NCI-H2196 treated with DMSO at 0.1 percent for 48 hours (cell line): ENCODE measurements at regions not wholly inside any gene's neighbourhood (a gene's known extent, or its start where the extent isn't known, plus 50 kb on each side); places are given as distances from the start of the nearest gene placed in this dataset.

Experiments used
- DNase-seq: peaks from one replicate; lab custom pipeline; 2025; ENCODE audit not compliant: unreplicated experiment; lab: John Stamatoyannopoulos, UW

DNA sequence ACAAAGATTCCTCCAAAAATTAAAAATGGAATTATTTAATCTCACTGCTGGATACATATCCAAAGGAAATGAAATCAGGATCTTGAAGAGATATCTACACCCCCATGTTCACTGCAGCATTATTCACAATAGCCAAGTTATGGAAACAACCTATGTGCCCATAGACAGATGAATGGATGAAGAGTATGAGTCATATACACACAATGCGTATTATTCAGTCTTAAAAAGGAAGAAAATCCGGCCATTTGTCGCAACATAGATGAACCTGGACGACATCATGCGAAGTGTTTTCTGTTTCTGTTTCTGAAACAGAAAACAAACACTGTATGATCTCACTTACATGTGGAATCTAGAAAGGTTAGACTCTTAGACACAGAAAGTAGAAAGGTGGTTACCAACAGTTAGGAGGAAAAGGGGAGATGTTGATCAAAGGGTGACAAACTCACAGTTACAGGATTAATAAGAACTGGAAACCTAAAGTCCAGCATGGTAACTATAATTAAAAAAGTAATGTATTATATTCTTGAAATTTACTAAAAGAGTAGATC, 87.8 kb upstream of the ERBB4 start:
- DNase-seq: no peak

DNA sequence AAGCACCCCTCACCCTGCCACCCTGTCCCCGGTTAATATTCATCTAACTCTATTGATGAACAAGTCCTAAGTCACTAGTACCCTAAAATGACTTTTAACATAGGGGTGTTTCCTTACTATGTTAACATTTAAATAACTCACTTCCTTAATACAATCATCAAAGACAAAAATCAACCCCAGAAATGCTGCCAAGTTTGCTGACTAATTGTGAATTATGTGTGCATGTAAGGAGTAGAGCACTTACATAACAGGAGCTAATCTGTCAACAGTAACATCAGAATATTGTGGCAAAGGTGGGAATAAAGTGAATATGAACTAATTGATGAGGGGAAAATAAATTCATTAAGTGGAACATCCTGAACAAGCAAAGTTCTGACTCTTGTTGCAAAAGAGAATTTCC, 81.4 kb upstream of the ERBB4 start:
- no peak for DNase-seq

DNA sequence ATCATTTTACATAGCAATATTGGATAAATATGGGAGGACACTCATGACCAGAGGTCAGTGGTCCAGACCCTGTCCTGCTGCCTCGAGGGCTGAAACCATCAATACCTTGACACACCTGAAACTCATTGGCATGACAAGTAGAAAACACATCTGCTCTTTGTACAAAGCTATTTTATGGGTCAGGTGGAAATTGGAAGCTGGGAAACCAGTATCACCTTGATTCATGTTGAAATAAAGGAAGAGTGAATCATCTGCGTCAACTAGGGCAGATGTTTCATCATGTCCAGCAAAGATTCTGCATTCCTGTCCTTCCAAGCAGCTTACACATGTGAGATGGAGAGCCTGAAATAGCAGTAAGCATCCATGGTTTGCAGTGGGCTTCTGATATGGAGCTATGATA, 80.0 kb upstream of the ERBB4 start:
- DNase-seq: no peak

DNA sequence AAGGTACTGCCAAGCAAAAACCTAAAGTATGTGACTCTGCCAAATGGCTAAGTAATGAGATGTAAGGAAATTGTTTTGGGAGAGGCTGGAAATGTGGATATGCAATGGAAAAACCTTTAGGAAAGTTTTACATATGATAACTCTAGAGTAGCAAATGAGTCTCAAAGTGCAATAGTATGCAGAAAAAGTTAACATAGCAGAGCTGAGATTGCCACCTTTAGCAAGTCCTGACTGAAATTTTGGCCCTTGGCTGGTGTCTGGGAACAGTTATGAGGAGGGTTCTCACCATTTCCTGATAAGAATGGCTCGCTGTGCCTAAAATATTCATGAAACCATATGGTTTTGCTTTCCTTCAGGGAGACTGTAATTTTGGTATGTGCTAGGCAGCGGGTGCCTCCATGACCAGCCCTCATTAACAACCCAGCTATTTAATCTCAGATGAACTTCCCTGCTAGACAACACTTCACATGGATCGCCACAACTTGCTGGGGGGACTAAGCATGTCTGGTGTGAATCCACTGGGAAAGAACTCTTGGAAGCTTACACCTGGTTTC, 72.3 kb upstream of the ERBB4 start:
- no peak for DNase-seq

DNA sequence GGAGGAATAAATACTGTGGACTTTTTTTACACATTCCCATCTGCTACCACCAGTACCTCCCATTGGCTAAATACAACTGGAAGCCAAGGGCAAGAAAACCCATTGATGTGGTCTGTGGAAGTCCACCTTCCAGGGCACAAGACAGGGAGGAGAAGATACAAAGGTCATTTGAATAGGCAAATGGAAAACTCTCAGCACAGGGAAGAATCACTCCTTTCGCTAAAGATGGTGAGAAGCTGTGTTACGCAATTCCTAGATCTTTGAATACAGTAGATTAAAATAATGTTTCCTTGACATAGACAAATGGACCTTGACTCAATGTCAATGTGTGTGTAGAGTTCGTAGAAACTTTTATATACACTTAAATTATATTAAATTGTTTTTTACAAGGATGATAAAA, 70.9 kb upstream of the ERBB4 start:
- no peak for DNase-seq

DNA sequence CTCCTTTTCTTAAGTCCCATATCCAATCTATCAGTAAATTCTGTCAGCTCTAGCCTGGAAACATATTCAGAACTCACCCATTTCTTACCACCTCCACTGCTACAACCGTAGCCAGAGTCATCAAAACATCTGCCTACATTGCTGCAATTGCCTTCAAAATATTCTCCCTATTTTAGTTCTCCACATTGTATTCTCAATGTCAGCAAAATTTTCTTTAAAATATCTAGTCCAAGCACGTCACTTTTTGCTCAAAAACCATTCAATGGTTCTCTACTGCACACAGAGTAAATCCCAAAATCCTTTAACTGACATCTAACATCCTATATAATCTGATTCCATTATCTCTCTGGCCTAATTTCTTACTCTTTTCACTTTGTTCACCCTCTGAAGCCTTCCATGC, 68.5 kb upstream of the ERBB4 start:
- no peak for DNase-seq

DNA sequence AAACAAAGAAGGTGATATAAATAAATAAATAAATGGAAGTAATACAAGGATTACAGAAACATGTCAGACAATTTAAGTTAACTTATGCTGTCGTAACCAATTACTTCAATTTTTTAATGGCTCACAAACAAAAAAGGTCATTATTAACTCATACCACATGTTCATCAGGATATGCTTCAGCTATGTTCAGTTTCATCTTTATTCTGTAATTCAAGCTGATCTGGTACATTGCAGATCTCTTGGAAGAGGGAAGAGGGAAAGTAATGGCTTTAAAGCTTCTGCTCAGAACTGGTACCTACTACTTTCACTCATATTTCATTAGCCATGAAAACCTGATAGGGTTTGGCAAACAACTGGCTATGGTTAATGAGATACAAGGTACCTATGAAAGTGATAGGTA, 67.6 kb upstream of the ERBB4 start:
- DNase-seq: no peak

DNA sequence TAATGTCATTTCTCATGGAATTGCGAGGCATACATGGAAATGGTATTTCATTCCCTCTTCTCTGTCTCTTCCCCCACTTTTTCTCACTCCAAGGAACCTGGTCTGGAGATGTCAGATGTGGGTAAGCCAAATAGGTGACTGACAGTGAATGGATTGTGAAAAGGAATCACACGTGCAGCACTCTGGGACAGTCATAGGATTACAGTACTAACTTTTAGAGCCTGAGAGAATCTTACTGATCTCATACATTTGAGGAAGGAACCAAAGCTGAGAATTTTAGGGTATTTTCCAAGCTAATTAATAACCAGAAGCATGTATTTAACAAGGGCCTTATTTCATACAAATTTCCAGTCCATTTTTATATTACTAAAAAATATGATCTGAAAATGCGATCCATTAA, 58.1 kb upstream of the ERBB4 start:
- no peak for DNase-seq

DNA sequence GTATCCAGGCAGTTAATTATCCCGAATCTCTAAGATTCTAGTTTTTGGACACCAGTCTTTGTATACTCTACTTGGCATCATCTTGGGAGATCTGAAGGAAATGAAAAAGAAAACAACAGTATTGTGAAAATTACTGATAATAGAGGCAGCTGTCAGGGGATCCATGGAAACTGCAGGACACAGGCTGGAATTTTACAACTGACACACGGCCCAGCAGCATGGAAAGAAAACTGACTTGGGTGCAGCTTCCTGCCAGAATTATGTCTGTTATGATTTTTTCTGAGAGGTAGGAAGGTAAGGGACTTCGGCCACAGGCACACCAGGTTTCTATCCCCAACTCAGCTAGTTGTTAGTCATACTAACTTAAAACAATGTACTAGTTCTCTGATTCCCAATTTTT, 57.7 kb upstream of the ERBB4 start:
- DNase-seq: no peak

DNA sequence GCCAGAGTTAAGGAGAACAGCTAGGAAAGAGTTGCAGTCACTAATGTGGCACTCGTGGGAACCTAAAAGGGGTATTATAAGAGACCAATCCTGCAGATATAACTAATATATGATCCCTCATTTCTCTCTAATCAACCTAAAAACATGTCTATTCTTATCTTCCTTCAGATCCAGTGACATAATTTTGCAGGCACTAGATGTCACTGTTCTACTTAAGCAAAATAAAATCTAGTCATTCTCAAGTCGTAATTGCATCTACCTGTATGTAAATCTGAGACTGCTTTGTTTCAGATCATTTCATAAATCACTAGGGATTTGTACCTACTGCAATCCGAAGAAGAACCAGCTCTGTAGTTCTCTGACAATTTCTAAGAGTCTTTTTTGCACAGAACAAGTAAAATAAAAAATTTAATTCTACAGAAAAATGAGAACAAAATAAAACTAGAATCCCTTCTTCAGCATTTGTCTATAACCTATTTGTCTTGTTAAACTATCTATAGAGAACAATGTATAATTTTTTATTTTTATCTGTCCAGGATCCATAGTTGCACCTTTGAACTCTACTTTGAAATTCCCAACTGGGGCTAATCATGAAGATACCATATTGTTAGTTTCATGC, 56.5 kb upstream of the ERBB4 start:
- DNase-seq: no peak

DNA sequence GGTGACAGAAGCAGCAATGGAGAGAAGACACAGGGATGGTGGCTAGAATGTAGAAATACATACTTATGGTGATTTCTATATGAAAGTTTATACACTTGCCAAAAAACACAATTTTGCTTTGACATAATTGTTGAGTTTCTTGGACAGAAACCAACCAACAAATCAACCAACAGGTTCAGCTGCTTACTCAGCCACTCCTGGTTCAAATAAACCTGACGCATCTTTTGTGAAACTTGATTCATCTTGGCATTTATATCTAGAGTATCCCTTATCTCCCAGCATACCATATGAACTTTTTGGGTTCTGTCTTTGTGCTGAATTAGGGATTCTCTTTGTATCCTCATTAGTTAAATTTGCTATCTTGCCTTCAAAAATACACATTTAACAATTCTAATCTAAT, 54.1 kb upstream of the ERBB4 start:
- DNase-seq: no peak
